ENCODE measurements at regions not wholly inside any gene's neighbourhood (a gene's known extent, or its start where the extent isn't known, plus 50 kb on each side); places are given as distances from the start of the nearest gene placed in this dataset.

GRCh38 chr4:57460967-57461366 is 350.8 kb upstream of the IGFBP7 start:
- TF ChIP-seq EZH2phosphoT487 (IDR thresholded peaks at IDR 0.05; ENCODE audit: borderline replicate concordance, low read length), result no peak
- TF ChIP-seq CTCF (IDR thresholded peaks at IDR 0.05; ENCODE audit: low read depth, low read length, poor library complexity, severe bottlenecking), result no peak

All from DOHH2 (cell line).